H1 (cell line): ENCODE measurements at regions not wholly inside any gene's neighbourhood (a gene's known extent, or its start where the extent isn't known, plus 50 kb on each side); places are given as distances from the start of the nearest gene placed in this dataset.

Source experiments
- SIN3A ChIP-seq, 2 experiments: IDR thresholded peaks in 1 of 2; conservative IDR thresholded peaks in 1 of 2; 2 replicates each; pipeline ENCODE4 v1.6.1; 2011 to 2012; ENCODE audit warnings: low read length in 2 of 2, improper control_type of control experiment in 1 of 2, low read depth in 1 of 2, mild to moderate bottlenecking in 1 of 2
- TF ChIP-seq, protein P1 (sequence below): fragments of 300-600 bp; sonication (generic); IDR thresholded peaks from 2 replicates; pipeline ENCODE4 v1.7.1; 2012; ENCODE audit warnings: low read length, moderate library complexity, mild to moderate bottlenecking, inconsistent platforms; ENCODE audit not compliant: insufficient replicate concordance
- TF ChIP-seq, protein P2 (sequence below): IDR thresholded peaks from 2 replicates; pipeline ENCODE4 v1.6.1; 2012; ENCODE audit warnings: inconsistent platforms

DNA sequence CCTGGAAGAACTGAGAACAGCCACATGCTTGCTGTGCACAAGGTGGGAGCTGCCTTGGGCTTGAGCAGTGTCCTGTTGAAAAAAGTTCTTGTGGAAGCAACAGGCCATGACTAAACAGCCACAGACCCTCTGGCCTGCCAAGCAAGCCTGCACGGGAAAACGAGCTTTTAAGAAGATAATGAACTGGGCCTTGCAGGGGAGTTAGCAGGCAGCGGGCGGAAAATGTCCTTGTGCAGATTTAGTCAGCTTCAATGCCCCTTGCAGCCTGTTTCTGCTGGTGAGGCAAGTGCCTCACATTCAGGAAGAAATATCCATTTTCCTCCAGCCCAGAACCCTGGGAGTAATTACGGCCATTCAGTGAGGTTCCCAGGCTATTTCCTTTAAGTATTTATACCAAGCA is 126.2 kb upstream of the KLHL25 start (continued):
- TF ChIP-seq, protein P1, sequence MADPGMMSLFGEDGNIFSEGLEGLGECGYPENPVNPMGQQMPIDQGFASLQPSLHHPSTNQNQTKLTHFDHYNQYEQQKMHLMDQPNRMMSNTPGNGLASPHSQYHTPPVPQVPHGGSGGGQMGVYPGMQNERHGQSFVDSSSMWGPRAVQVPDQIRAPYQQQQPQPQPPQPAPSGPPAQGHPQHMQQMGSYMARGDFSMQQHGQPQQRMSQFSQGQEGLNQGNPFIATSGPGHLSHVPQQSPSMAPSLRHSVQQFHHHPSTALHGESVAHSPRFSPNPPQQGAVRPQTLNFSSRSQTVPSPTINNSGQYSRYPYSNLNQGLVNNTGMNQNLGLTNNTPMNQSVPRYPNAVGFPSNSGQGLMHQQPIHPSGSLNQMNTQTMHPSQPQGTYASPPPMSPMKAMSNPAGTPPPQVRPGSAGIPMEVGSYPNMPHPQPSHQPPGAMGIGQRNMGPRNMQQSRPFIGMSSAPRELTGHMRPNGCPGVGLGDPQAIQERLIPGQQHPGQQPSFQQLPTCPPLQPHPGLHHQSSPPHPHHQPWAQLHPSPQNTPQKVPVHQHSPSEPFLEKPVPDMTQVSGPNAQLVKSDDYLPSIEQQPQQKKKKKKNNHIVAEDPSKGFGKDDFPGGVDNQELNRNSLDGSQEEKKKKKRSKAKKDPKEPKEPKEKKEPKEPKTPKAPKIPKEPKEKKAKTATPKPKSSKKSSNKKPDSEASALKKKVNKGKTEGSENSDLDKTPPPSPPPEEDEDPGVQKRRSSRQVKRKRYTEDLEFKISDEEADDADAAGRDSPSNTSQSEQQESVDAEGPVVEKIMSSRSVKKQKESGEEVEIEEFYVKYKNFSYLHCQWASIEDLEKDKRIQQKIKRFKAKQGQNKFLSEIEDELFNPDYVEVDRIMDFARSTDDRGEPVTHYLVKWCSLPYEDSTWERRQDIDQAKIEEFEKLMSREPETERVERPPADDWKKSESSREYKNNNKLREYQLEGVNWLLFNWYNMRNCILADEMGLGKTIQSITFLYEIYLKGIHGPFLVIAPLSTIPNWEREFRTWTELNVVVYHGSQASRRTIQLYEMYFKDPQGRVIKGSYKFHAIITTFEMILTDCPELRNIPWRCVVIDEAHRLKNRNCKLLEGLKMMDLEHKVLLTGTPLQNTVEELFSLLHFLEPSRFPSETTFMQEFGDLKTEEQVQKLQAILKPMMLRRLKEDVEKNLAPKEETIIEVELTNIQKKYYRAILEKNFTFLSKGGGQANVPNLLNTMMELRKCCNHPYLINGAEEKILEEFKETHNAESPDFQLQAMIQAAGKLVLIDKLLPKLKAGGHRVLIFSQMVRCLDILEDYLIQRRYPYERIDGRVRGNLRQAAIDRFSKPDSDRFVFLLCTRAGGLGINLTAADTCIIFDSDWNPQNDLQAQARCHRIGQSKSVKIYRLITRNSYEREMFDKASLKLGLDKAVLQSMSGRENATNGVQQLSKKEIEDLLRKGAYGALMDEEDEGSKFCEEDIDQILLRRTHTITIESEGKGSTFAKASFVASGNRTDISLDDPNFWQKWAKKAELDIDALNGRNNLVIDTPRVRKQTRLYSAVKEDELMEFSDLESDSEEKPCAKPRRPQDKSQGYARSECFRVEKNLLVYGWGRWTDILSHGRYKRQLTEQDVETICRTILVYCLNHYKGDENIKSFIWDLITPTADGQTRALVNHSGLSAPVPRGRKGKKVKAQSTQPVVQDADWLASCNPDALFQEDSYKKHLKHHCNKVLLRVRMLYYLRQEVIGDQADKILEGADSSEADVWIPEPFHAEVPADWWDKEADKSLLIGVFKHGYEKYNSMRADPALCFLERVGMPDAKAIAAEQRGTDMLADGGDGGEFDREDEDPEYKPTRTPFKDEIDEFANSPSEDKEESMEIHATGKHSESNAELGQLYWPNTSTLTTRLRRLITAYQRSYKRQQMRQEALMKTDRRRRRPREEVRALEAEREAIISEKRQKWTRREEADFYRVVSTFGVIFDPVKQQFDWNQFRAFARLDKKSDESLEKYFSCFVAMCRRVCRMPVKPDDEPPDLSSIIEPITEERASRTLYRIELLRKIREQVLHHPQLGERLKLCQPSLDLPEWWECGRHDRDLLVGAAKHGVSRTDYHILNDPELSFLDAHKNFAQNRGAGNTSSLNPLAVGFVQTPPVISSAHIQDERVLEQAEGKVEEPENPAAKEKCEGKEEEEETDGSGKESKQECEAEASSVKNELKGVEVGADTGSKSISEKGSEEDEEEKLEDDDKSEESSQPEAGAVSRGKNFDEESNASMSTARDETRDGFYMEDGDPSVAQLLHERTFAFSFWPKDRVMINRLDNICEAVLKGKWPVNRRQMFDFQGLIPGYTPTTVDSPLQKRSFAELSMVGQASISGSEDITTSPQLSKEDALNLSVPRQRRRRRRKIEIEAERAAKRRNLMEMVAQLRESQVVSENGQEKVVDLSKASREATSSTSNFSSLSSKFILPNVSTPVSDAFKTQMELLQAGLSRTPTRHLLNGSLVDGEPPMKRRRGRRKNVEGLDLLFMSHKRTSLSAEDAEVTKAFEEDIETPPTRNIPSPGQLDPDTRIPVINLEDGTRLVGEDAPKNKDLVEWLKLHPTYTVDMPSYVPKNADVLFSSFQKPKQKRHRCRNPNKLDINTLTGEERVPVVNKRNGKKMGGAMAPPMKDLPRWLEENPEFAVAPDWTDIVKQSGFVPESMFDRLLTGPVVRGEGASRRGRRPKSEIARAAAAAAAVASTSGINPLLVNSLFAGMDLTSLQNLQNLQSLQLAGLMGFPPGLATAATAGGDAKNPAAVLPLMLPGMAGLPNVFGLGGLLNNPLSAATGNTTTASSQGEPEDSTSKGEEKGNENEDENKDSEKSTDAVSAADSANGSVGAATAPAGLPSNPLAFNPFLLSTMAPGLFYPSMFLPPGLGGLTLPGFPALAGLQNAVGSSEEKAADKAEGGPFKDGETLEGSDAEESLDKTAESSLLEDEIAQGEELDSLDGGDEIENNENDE = no peak
- no peak for TF ChIP-seq SIN3A (conservative IDR thresholded peaks at IDR 0.05 in 1 of 2, IDR thresholded peaks at IDR 0.05 in 1 of 2; ENCODE audit: low read depth in 1 of 2, low read length in 2 of 2)
- TF ChIP-seq, protein P2, sequence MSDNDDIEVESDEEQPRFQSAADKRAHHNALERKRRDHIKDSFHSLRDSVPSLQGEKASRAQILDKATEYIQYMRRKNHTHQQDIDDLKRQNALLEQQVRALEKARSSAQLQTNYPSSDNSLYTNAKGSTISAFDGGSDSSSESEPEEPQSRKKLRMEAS = no peak
